GM23338 (cell line): ENCODE measurements at regions not wholly inside any gene's neighbourhood (a gene's known extent, or its start where the extent isn't known, plus 50 kb on each side); places are given as distances from the start of the nearest gene placed in this dataset.

Experiments used
- ATAC-seq: fragments of 200-7000 bp; cut with Tn5 transposase; 3 replicates; pipeline ENCODE4 v1.9.1; 2020
- DNase-seq: peaks from one replicate; pipeline ENCODE4 v3.0.0-alpha.2; 2015; ENCODE audit warnings: low spot score
- H2AFZ ChIP-seq: fragments of 200-600 bp; sonication (generic); 2 replicates; pipeline ENCODE4 v1.8.0; 2016; ENCODE audit warnings: antibody characterized with exemption, mild to moderate bottlenecking, moderate library complexity
- H3F3A ChIP-seq: fragments of 200-600 bp; sonication (generic); replicated peaks from 2 replicates; pipeline ENCODE4 v1.8.0; 2017; ENCODE audit warnings: antibody characterized with exemption, mixed run types, low read depth
- H3K27ac ChIP-seq: fragments of 200-600 bp; sonication (generic); 2 replicates; pipeline ENCODE4 v1.6.1; 2016; ENCODE audit warnings: low read depth
- H3K27me3 ChIP-seq: fragments of 200-600 bp; sonication (generic); 2 replicates; pipeline ENCODE4 v1.8.0; 2016; ENCODE audit warnings: mild to moderate bottlenecking, mixed run types, moderate library complexity; ENCODE audit not compliant: insufficient read depth
- H3K36me3 ChIP-seq: fragments of 200-600 bp; sonication (generic); 2 replicates; pipeline ENCODE4 v1.8.0; 2016; ENCODE audit warnings: mild to moderate bottlenecking; ENCODE audit not compliant: insufficient read depth
- H3K4me1 ChIP-seq: fragments of 200-600 bp; sonication (generic); 2 replicates; pipeline ENCODE4 v1.8.0; 2016; ENCODE audit warnings: mild to moderate bottlenecking, moderate library complexity; ENCODE audit not compliant: insufficient read depth
- H3K4me2 ChIP-seq: fragments of 200-600 bp; sonication (generic); 2 replicates; pipeline ENCODE4 v1.7.1; 2017; ENCODE audit warnings: mixed run types
- H3K4me3 ChIP-seq: fragments of 200-600 bp; sonication (generic); 2 replicates; pipeline ENCODE4 v1.6.1; 2016; ENCODE audit warnings: mixed run types
- H3K79me2 ChIP-seq: fragments of 200-600 bp; sonication (generic); replicated peaks from 2 replicates; pipeline ENCODE4 v1.8.0; 2017; ENCODE audit warnings: mild to moderate bottlenecking; ENCODE audit not compliant: insufficient read depth
- H3K9me2 ChIP-seq: fragments of 200-600 bp; sonication (generic); 2 replicates; pipeline ENCODE4 v1.8.0; 2017; ENCODE audit not compliant: insufficient read depth
- H4K20me1 ChIP-seq: fragments of 200-600 bp; sonication (generic); replicated peaks from 2 replicates; pipeline ENCODE4 v1.8.0; 2017; ENCODE audit warnings: mild to moderate bottlenecking; ENCODE audit not compliant: insufficient read depth
- H3K27ac Mint-ChIP-seq: 2 replicates; pipeline ENCODE4 v1.8.0; 2020; ENCODE audit warnings: inconsistent platforms, mild to moderate bottlenecking, moderate library complexity, mixed read lengths
- H3K27me3 Mint-ChIP-seq: 3 replicates; pipeline ENCODE4 v1.8.0; 2022; ENCODE audit warnings: low read depth, mild to moderate bottlenecking, moderate library complexity, mixed read lengths, inconsistent platforms; ENCODE audit not compliant: insufficient read depth, poor library complexity
- H3K36me3 Mint-ChIP-seq: 3 replicates; pipeline ENCODE4 v1.8.0; 2021; ENCODE audit warnings: low read depth, mild to moderate bottlenecking, inconsistent platforms, moderate library complexity, mixed read lengths
- H3K4me1 Mint-ChIP-seq: 3 replicates; pipeline ENCODE4 v1.8.0; 2020; ENCODE audit warnings: mild to moderate bottlenecking, inconsistent platforms, mixed read lengths
- H3K4me3 Mint-ChIP-seq: 3 replicates; pipeline ENCODE4 v1.8.0; 2021; ENCODE audit warnings: moderate library complexity, mild to moderate bottlenecking, inconsistent platforms, mixed read lengths
- H3K9me3 Mint-ChIP-seq: 3 replicates; pipeline ENCODE4 v1.8.0; 2020; ENCODE audit warnings: moderate library complexity, mild to moderate bottlenecking, inconsistent platforms, mixed read lengths
- CREB1 ChIP-seq: fragments of 250-450 bp; sonication (Bioruptor Pico); IDR thresholded peaks from 2 replicates; pipeline ENCODE4 v1.5.0; 2020; ENCODE audit warnings: low read depth, mild to moderate bottlenecking, moderate library complexity
- EZH2 ChIP-seq: fragments of 200-600 bp; sonication (generic); IDR thresholded peaks from one replicate; pipeline ENCODE4 v1.8.0; 2017; ENCODE audit warnings: antibody characterized with exemption, mild to moderate bottlenecking, low read depth; ENCODE audit not compliant: unreplicated experiment
- EZH2phosphoT487 ChIP-seq: fragments of 200-600 bp; sonication (generic); IDR thresholded peaks from one replicate; pipeline ENCODE4 v1.8.1; 2018; ENCODE audit warnings: antibody characterized with exemption; ENCODE audit not compliant: unreplicated experiment
- NANOG ChIP-seq: IDR thresholded peaks from 2 replicates; pipeline ENCODE4 v1.6.1; 2016; ENCODE audit warnings: antibody characterized with exemption, borderline replicate concordance
- POLR2AphosphoS5 ChIP-seq: IDR thresholded peaks from 2 replicates; pipeline ENCODE4 v1.6.1; 2016; ENCODE audit warnings: antibody characterized with exemption, low read depth
- REST ChIP-seq: IDR thresholded peaks from one replicate; pipeline ENCODE4 v1.6.1; 2018; ENCODE audit warnings: antibody characterized with exemption; ENCODE audit not compliant: unreplicated experiment
- STAT1 ChIP-seq: IDR thresholded peaks from one replicate; pipeline ENCODE4 v1.6.1; 2016; ENCODE audit warnings: antibody characterized with exemption; ENCODE audit not compliant: unreplicated experiment
- ZNF114 ChIP-seq: fragments of 250-450 bp; sonication (Bioruptor Pico); IDR thresholded peaks from 2 replicates; pipeline ENCODE4 v1.5.0; 2020; ENCODE audit warnings: mild to moderate bottlenecking, moderate library complexity
- ZNF331 ChIP-seq: fragments of 250-450 bp; sonication (Bioruptor Pico); IDR thresholded peaks from 2 replicates; pipeline ENCODE4 v1.5.0; 2020; ENCODE audit warnings: low read depth, mild to moderate bottlenecking, moderate library complexity
- ZNF462 ChIP-seq: fragments of 250-450 bp; sonication (Bioruptor Pico); IDR thresholded peaks from 2 replicates; pipeline ENCODE4 v1.5.0; 2020; ENCODE audit warnings: mild to moderate bottlenecking, moderate library complexity
- TF ChIP-seq, protein P1 (sequence below): IDR thresholded peaks from 2 replicates; pipeline ENCODE4 v1.6.1; 2016; ENCODE audit warnings: antibody characterized with exemption

- ATAC-seq: no peak
- Mint-ChIP-seq H3K4me1 (peaks cover 6% of the 10 kb centered on the region; the same call in 1 of the 3 replicates), H3K9me3 (no peaks in the 10 kb centered on the region), H3K4me3 (no peak overlapping the region), H3K27ac (no peak overlapping the region), H3K36me3 (no peaks in the 10 kb centered on the region), H3K27me3 (peaks cover 2% of the 10 kb centered on the region)
- Histone ChIP-seq H3K27ac (no peak overlapping the region), H2AFZ (no peak overlapping the region), H3K9me2 (peaks cover 10% of the 10 kb centered on the region; the same call in 1 of the 2 replicates), H3F3A (no peaks in the 10 kb centered on the region), H3K27me3 (no peaks in the 10 kb centered on the region), H3K79me2 (no peaks in the 10 kb centered on the region), H3K4me2 (no peak overlapping the region), H3K4me3 (no peak overlapping the region), H3K36me3 (no peaks in the 10 kb centered on the region), H4K20me1 (no peaks in the 10 kb centered on the region), H3K4me1 (peaks cover 4% of the 10 kb centered on the region; the same call in 1 of the 2 replicates)
- DNase-seq: no peak
- no peak for TF ChIP-seq EZH2phosphoT487
- TF ChIP-seq ZNF114: no peak
- TF ChIP-seq ZNF462 (CRISPR knock-in tag): no peak
These were observed 86.0 kb downstream of the CCR1 start for GRCh38 chr3:46122091-46122490.

DNA sequence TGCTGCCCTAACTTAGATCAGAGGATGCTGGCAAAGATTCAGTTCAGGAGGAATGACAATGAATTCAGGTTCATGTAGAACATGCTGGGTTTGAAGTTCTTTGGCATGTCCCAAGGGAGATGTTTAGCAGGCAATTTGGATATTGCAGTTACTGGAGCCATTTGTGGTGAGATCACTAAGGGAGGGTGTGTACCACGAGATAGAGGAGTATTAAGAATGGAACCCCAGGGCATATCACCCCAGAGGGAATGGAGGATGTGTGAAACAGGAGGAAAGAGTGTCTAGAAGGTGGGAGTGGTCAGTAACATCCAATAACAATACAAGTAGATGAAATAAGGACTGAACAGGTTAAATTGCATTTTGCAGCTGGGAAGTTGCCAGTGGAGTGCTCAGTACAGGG is 87.1 kb downstream of the CCR1 start:
- H3K36me3 Mint-ChIP-seq: no peaks in the 10 kb centered on the region

More for the DNA sequence above, 87.1 kb downstream of the CCR1 start:
- H4K20me1 ChIP-seq: no peaks in the 10 kb centered on the region
- no peaks in the 10 kb centered on the region for H3K27me3 ChIP-seq
- no peaks in the 10 kb centered on the region for H3F3A ChIP-seq
- no peak overlapping the region for H3K4me3 Mint-ChIP-seq
- no peaks in the 10 kb centered on the region for H3K79me2 ChIP-seq
- no peaks in the 10 kb centered on the region for H3K36me3 ChIP-seq
- H3K27ac ChIP-seq: no peak overlapping the region
- H3K4me3 ChIP-seq: no peak overlapping the region
- TF ChIP-seq REST: no peak
- TF ChIP-seq, protein P1, sequence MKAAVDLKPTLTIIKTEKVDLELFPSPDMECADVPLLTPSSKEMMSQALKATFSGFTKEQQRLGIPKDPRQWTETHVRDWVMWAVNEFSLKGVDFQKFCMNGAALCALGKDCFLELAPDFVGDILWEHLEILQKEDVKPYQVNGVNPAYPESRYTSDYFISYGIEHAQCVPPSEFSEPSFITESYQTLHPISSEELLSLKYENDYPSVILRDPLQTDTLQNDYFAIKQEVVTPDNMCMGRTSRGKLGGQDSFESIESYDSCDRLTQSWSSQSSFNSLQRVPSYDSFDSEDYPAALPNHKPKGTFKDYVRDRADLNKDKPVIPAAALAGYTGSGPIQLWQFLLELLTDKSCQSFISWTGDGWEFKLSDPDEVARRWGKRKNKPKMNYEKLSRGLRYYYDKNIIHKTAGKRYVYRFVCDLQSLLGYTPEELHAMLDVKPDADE: no peak
- TF ChIP-seq CREB1: no peak
- no peak for TF ChIP-seq NANOG
- no peak for TF ChIP-seq STAT1
- TF ChIP-seq EZH2phosphoT487: no peak
- no peak for TF ChIP-seq ZNF331 (CRISPR knock-in tag)
- no peak for TF ChIP-seq EZH2
- no peak for TF ChIP-seq ZNF114
- TF ChIP-seq POLR2AphosphoS5: no peak
- DNase-seq (no peak), ATAC-seq (no peak)
- peaks cover 6% of the 10 kb centered on the region; the same call in 1 of the 3 replicates for H3K4me1 Mint-ChIP-seq
- H3K4me2 ChIP-seq: no peak overlapping the region
- H3K27ac Mint-ChIP-seq: no peak overlapping the region
- peaks cover 2% of the 10 kb centered on the region for H3K27me3 Mint-ChIP-seq
- no peak overlapping the region for H2AFZ ChIP-seq
- H3K9me3 Mint-ChIP-seq: no peaks in the 10 kb centered on the region
- peaks cover 15% of the 10 kb centered on the region; the same call in 1 of the 2 replicates for H3K9me2 ChIP-seq
- peaks cover 4% of the 10 kb centered on the region; the same call in 1 of the 2 replicates for H3K4me1 ChIP-seq
